Activated CD4-positive, alpha-beta T cell treated with anti-CD3 and anti-CD28 coated beads, Interleukin-2, Interleukin-6, amounts not matched to agents 100 ng/mL and 50 ng/mL, durations not matched to agents 16 hours and 8 hours (primary cell): ENCODE measurements at regions not wholly inside any gene's neighbourhood (a gene's known extent, or its start where the extent isn't known, plus 50 kb on each side); places are given as distances from the start of the nearest gene placed in this dataset.
"Not testable (repeated sequence)": the region's sequence is repeated elsewhere in the genome, so short reads cannot be mapped to it uniquely, and the experiment has no call there.

Experiments used
- DNase-seq: peaks from one replicate; pipeline ENCODE4 v3.0.0-alpha.2; 2020

DNA sequence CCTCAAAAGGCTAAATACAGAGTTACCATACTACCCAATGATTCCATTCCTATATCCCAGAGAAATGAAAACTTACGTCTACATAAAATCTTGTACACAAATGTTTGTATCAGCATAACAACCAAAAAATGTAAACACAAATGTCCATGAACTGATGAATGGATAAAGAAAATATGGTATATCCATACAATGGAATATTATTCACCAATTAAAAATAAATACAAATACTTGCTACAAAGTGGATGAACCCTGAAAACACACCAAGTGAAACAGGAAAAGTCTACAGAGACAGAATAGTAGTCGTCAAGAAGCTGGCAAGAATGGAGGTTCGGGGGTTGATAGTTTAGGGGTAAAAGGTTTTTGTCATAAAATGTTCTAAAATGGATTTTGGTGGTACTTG, 54.0 kb upstream of the ANKRD28 start:
- no peak for DNase-seq

DNA sequence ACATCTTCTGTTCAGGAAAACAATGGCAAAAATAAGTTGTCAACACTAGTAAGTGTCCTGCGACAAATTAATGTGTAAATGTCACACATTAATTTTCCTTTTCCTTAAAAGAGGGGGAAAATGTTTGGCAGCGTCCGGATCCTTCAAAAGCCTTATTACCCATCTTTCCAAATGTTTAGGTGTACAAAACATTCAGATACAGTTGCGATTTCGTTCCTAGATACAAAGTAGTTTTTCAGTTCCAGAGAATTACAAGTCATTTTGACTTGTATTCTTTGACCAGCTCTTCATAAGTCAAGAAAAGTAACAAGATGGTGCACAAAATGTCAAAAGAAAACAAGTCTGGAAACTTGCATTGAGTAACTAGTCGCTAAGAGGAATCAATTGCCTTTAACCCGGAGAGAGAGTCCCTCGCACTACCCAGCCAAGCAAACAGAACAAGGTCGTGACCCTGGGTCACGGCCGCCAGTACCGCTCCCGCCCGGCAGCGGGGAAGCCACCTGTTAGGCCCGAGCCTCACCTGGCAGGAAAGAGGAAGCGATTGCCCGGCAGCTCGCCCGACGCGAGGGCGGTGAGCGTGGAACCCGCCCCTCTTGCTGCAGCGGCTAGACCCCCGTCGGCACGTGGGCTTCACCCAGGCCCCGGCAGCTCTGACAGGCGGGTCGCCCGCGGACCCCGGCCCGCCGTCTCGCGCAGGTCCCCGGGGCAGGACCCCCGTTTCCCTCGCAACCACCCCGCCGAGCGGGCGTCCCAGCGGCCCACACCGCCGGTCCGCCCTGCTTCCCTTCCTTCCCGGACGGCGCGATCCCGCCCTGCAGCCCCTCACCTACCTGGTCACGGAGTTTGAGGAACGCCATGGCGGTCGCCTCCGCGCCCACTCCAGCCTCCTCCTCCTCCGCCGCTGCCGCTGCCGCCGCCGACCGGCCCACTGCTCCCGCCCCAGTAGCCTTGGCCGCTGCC, 61.0 kb upstream of the ANKRD28 start:
- peak; percentile 67 for DNase-seq

- DNase-seq: peak; percentile 87
Measured at GRCh38 chr3:15859507-15860013, 61.8 kb upstream of the ANKRD28 start.

DNA sequence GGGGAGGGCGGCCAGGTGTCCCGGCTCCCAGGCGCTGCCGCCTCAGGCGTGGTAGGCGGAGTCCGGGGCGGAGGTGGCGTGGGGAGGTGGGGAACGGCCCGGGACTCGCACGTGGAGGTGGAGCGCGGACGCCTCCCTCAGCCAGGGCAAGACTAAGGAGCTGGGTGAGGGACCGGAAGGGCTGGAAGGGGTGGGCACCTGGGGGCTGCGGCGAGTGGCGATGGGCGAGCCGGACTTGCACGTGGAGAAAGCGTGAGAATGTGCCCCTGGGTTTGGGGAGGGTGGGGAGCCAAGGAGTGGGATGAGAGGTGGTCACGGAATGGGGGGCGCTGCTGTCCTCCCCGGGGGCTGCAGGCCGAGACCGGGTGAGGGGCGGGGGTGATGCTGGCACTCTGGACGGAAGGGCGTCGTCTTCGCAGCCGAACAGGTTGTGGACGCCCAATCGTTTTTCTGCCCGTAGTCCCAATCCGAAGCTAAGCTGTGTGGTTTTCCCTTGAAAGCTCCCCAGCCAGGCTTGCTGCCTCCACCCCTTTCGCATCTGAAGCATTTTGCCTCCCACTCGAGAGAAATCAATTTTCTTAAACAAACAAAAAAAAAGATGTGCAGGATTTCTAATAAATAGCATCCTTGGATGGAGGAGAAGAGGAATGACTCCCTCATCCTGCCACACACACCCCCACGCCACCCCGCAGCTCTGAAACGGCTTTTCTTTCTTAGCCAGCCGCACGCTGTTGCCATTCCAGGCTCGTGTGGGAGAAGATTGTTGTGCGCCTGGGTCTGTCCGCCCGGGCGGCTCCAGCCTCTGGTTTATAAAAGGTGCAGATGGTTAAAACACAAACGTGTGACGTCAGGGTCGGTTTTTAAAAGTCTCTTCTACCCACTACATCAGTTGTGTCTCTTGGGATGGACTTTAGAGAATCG, 62.5 kb upstream of the ANKRD28 start:
- DNase-seq: peak; percentile 73

GRCh38 chr3:15861163-15861562, 63.4 kb upstream of the ANKRD28 start:
- DNase-seq: no peak

DNA sequence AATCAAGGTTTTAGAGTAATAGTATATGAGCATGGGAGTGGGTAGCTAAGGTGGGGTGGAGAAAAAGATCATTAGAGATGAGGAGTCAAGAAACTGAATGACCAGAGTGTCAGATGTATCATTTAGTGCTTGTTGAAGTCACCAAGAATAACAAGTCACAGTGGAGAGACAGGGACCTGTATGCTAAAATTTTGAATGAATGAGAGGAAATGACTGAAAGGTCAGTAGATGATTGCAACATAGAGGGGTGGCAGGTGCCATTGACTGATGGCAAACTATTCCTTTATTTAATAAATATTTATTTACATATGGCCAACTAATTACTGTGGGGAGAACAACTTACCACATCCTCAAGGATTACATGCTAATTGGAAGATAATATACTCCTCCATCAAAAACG, 75.0 kb upstream of the ANKRD28 start:
- no peak for DNase-seq

GRCh38 chr3:15873415-15873814, 75.6 kb upstream of the ANKRD28 start:
- no peak for DNase-seq

GRCh38 chr3:15875016-15875689, 77.4 kb upstream of the ANKRD28 start:
- no peak for DNase-seq

GRCh38 chr3:15876669-15877068, 78.9 kb upstream of the ANKRD28 start:
- DNase-seq: no peak

- no peak for DNase-seq
Measured at GRCh38 chr3:15877813-15878212, 80.0 kb upstream of the ANKRD28 start.

GRCh38 chr3:15879787-15880186, 82.0 kb upstream of the ANKRD28 start:
- DNase-seq: not testable (repeated sequence)

GRCh38 chr3:15882577-15882976, 84.8 kb upstream of the ANKRD28 start:
- no peak for DNase-seq

DNA sequence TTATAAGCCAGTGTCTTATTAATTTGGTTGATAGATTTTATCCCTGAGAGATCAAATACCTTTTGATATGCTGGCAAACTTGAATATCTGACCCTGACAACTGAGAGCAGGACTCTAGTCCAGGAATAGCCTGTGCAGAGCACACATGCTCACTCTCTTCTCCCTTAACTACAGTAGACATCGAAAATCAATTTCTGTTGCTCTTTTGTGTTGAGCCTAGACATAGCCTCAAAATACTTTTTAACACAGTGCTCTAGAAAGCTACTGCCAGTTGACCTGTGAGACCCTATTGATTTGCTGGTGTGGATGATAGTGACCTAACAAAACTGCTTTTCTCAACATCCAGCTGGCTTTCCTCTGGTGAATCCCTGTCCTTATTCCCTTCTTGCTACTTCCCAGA, 86.4 kb upstream of the ANKRD28 start:
- no peak for DNase-seq

DNA sequence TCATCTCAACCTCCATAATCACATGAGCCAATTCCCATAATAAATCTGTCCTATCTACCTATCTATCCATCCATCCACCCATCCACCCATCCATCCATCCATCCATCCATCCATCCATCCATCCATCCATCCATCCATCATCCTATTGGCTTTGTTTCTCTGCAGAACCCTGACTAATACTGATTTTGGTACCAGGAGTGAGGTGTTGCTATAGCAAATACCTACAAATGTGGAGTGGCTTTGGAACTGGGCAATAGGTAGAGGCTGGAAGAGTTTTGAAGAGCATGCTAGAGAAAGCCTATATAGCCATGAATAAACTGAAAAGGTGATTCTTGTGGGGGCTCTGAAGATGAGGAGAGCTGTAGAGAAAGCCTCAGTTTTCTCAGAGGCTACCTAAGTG, 88.7 kb upstream of the ANKRD28 start:
- DNase-seq: no peak

- DNase-seq: no peak
Measured at GRCh38 chr3:15887261-15887660, 89.5 kb upstream of the ANKRD28 start.

GRCh38 chr3:15889936-15890335, 92.2 kb upstream of the ANKRD28 start:
- DNase-seq: no peak

- no peak for DNase-seq
Measured at GRCh38 chr3:15892311-15893227, 94.8 kb upstream of the ANKRD28 start.

GRCh38 chr3:15894382-15894781, 96.6 kb upstream of the ANKRD28 start:
- DNase-seq: no peak

DNA sequence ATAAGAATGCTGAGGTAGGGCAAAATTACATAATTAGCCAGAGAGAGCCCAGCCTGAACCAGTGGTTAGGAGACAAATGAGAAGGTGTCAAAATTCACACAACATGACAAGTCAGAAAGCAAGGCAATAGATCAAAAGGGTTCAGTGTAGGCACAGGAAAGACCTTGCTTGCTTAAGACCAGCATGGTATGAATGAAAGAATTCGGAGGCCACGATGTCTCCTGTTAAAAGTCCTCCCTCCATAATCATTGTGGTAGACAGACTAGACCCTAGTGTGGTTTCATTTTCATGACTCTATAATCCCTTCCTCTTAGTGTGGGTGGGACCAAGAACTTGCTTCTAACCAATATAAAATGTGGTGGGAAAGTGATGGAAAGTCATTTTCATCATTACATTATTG, 98.7 kb upstream of the ANKRD28 start:
- no peak for DNase-seq

GRCh38 chr3:15899388-15899787, 101.6 kb upstream of the ANKRD28 start:
- DNase-seq: no peak

DNA sequence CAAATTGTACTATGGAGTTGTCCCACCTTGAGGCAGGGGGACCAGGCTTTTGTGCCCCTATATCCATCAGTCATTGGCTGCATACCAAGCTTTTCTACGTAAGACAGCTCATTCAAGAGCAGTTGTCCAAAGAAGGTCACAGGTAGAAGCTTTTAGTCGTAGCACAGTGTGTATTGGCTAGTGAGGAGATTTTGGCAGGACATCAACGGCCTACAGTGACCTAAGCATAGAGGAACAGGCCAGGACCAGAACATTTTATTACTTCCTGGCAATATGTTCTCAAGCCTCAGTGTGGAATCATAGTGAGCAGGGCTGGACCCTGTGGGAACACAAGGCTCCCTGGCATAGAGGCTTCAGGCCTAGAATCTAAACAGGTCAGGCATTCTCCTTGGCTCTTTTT, 105.4 kb upstream of the ANKRD28 start:
- no peak for DNase-seq
